A549 (cell line): ENCODE measurements at regions not wholly inside any gene's neighbourhood (a gene's known extent, or its start where the extent isn't known, plus 50 kb on each side); places are given as distances from the start of the nearest gene placed in this dataset.

ENCODE experiments used
- ATAC-seq, 2 experiments: fragments of 200-7000 bp in 1 of 2; fragments of >200 bp in 1 of 2; cut with Nextera tagmentation in 1 of 2; cut with Tn5 transposase in 1 of 2; 3 replicates each; pipeline versions ENCODE4 v1.8.0 to v1.9.1; 2018 to 2020; ENCODE audit warnings: mild to moderate bottlenecking in 1 of 2, moderate library complexity in 1 of 2
- CTCF ChIA-PET: fragments of 300-600 bp; sonication (Branson Sonifier 250); formaldehyde crosslinking; extraction: SDS; loops from one replicate; lab custom pipeline; 2021; ENCODE audit warnings: antibody characterized with exemption, inconsistent platforms; lab: Yijun Ruan, JAX
- POLR2A ChIA-PET: fragments of 350-600 bp; formaldehyde crosslinking; extraction: SDS; loops from one replicate; lab custom pipeline; 2021; ENCODE audit warnings: antibody characterized with exemption, inconsistent platforms; lab: Yijun Ruan, JAX
- DNase-seq, 2 experiments: peaks; one replicate each; pipeline versions ENCODE4 v3.0.0 to v3.0.0-alpha.2; 2011 to 2016; ENCODE audit warnings: low read depth in 1 of 2, low spot score in 1 of 2
- FAIRE-seq: peaks from 2 replicates; lab custom pipeline; 2011; peaks lifted over from hg19 to GRCh38; lab: Jason Lieb, UNC
- H3K27ac ChIP-seq, 2 experiments: fragments of >200 bp; sonication (Bioruptor Twin); formaldehyde crosslinking; 3 replicates each; pipeline ENCODE4 v1.5.1; 2016 to 2017
- H3K4me1 ChIP-seq: fragments of >200 bp; sonication (Bioruptor Twin); formaldehyde crosslinking; 3 replicates; pipeline ENCODE4 v1.6.1; 2016
- H3K4me2 ChIP-seq: fragments of >200 bp; sonication (Bioruptor Twin); formaldehyde crosslinking; 3 replicates; pipeline ENCODE4 v1.6.1; 2016
- H3K4me3 ChIP-seq: fragments of >200 bp; sonication (Bioruptor Twin); formaldehyde crosslinking; 3 replicates; pipeline ENCODE4 v1.5.1; 2016
- H3K9me3 ChIP-seq: fragments of >200 bp; sonication (Bioruptor Twin); formaldehyde crosslinking; 3 replicates; pipeline ENCODE4 v1.6.1; 2016
- CBX8 ChIP-seq: fragments of 200-600 bp; sonication (generic); IDR thresholded peaks from 2 replicates; pipeline ENCODE4 v1.6.1; 2016
- CHD2 ChIP-seq: fragments of 150-350 bp; IDR thresholded peaks from 2 replicates; pipeline ENCODE4 v1.6.1; 2014; ENCODE audit warnings: low read length; ENCODE audit not compliant: partially characterized antibody
- CHD4 ChIP-seq: fragments of 200-600 bp; sonication (generic); IDR thresholded peaks from 2 replicates; pipeline ENCODE4 v1.6.1; 2016; ENCODE audit warnings: antibody characterized with exemption, mild to moderate bottlenecking, borderline replicate concordance
- EHF ChIP-seq: fragments of 250-450 bp; sonication (Bioruptor Pico); IDR thresholded peaks from 2 replicates; pipeline ENCODE4 v1.5.0; 2020; ENCODE audit warnings: mild to moderate bottlenecking
- EHMT2 ChIP-seq: fragments of 200-600 bp; sonication (generic); IDR thresholded peaks from 2 replicates; pipeline ENCODE4 v1.6.1; 2016; ENCODE audit warnings: antibody characterized with exemption, low read depth, mild to moderate bottlenecking, moderate library complexity
- HDAC2 ChIP-seq: fragments of 200-600 bp; sonication (generic); IDR thresholded peaks from 2 replicates; pipeline ENCODE4 v1.6.1; 2016
- HOXA7 ChIP-seq: fragments of 250-450 bp; sonication (Bioruptor Pico); IDR thresholded peaks from 2 replicates; pipeline ENCODE4 v1.5.0; 2020; ENCODE audit warnings: mild to moderate bottlenecking, moderate library complexity
- JUN ChIP-seq, 2 experiments: fragments of >200 bp; sonication (Bioruptor Twin); formaldehyde crosslinking; IDR thresholded peaks; 2 replicates in 1 of 2; 3 replicates in 1 of 2; pipeline ENCODE4 v1.6.1; 2016 to 2017
- JUNB ChIP-seq: fragments of >200 bp; sonication (Bioruptor Twin); formaldehyde crosslinking; IDR thresholded peaks from 2 replicates; pipeline ENCODE4 v1.6.1; 2016
- KDM1A ChIP-seq: fragments of 200-600 bp; sonication (generic); IDR thresholded peaks from 2 replicates; pipeline ENCODE4 v1.6.1; 2016; ENCODE audit warnings: low read depth, mild to moderate bottlenecking
- KDM5A ChIP-seq: fragments of 200-600 bp; sonication (generic); IDR thresholded peaks from 2 replicates; pipeline ENCODE4 v1.6.1; 2016; ENCODE audit warnings: antibody characterized with exemption, mild to moderate bottlenecking
- MAFK ChIP-seq: fragments of 450-650 bp; IDR thresholded peaks from 2 replicates; pipeline ENCODE4 v1.6.1; 2014; ENCODE audit not compliant: partially characterized antibody
- MAZ ChIP-seq: fragments of 150-350 bp; IDR thresholded peaks from 2 replicates; pipeline ENCODE4 v1.6.1; 2014; ENCODE audit warnings: antibody characterized with exemption, low read depth, low read length, borderline replicate concordance
- MYC ChIP-seq: IDR thresholded peaks from 2 replicates; pipeline ENCODE4 v1.6.1; 2012; ENCODE audit warnings: mild to moderate bottlenecking, inconsistent platforms, low read length, improper control_type of control experiment, borderline replicate concordance
- NPAS2 ChIP-seq: fragments of 250-450 bp; sonication (Bioruptor Pico); IDR thresholded peaks from 2 replicates; pipeline ENCODE4 v1.8.0; 2022; ENCODE audit warnings: mild to moderate bottlenecking, moderate library complexity, borderline replicate concordance
- POLR2AphosphoS2 ChIP-seq: conservative IDR thresholded peaks from 2 replicates; pipeline ENCODE4 v1.6.1; 2012; ENCODE audit warnings: low read length, improper control_type of control experiment, inconsistent platforms
- RAD21 ChIP-seq, 2 experiments: fragments of >200 bp in 1 of 2; sonication (Bioruptor Twin) in 1 of 2; formaldehyde crosslinking in 1 of 2; IDR thresholded peaks in 1 of 2; conservative IDR thresholded peaks in 1 of 2; 2 replicates in 1 of 2; 3 replicates in 1 of 2; pipeline ENCODE4 v1.6.1; 2012 to 2018; ENCODE audit warnings: inconsistent platforms in 1 of 2
- RFX5 ChIP-seq: fragments of 450-650 bp; IDR thresholded peaks from 2 replicates; pipeline ENCODE4 v1.7.1; 2014; ENCODE audit warnings: antibody characterized with exemption, mild to moderate bottlenecking, moderate library complexity
- RNF2 ChIP-seq: fragments of 200-600 bp; sonication (generic); IDR thresholded peaks from 2 replicates; pipeline ENCODE4 v1.6.1; 2016; ENCODE audit warnings: low read depth, mild to moderate bottlenecking, antibody characterized with exemption, moderate library complexity, borderline replicate concordance
- SREBF2 ChIP-seq: fragments of 450-650 bp; IDR thresholded peaks from 2 replicates; pipeline ENCODE4 v1.6.1; 2014; ENCODE audit warnings: mild to moderate bottlenecking, moderate library complexity
- TP53 ChIP-seq: fragments of 250-450 bp; sonication (Bioruptor Pico); IDR thresholded peaks from 2 replicates; pipeline ENCODE4 v1.5.0; 2021; ENCODE audit warnings: mild to moderate bottlenecking, moderate library complexity
- ZC3H11A ChIP-seq: fragments of 450-650 bp; IDR thresholded peaks from 2 replicates; pipeline ENCODE4 v1.6.1; 2014; ENCODE audit warnings: antibody characterized with exemption, mild to moderate bottlenecking
- ZSCAN20 ChIP-seq: fragments of 250-450 bp; sonication (Bioruptor Pico); IDR thresholded peaks from 2 replicates; pipeline ENCODE4 v1.8.0; 2022; ENCODE audit warnings: mild to moderate bottlenecking, moderate library complexity
- WGBS: methylation state at CpG from one replicate; pipeline ENCODE4 v1.1.6; 2017; ENCODE audit errors: missing lambda C conversion rate; 5-methylcytosine and 5-hydroxymethylcytosine counted together
- TF ChIP-seq, protein P1 (sequence below): fragments of 450-650 bp; IDR thresholded peaks from 2 replicates; pipeline ENCODE4 v1.6.1; 2014; ENCODE audit warnings: antibody characterized with exemption
- TF ChIP-seq, protein P2 (sequence below): IDR thresholded peaks from 2 replicates; pipeline ENCODE4 v1.6.1; 2012
- TF ChIP-seq, protein P3 (sequence below): IDR thresholded peaks from 2 replicates; pipeline ENCODE4 v1.6.1; 2012
- TF ChIP-seq, protein P4 (sequence below): fragments of >200 bp; sonication (Bioruptor Twin); formaldehyde crosslinking; IDR thresholded peaks from 3 replicates; pipeline ENCODE4 v1.5.1; 2016
- TF ChIP-seq, protein P5 (sequence below): fragments of 200-600 bp; sonication (generic); IDR thresholded peaks from 2 replicates; pipeline ENCODE4 v1.6.1; 2016; ENCODE audit warnings: antibody characterized with exemption, mild to moderate bottlenecking, moderate library complexity
- TF ChIP-seq, protein P6 (sequence below): fragments of 250-450 bp; sonication (Bioruptor Pico); IDR thresholded peaks from 2 replicates; pipeline ENCODE4 v1.5.0; 2020; ENCODE audit warnings: low read depth, mild to moderate bottlenecking, moderate library complexity

DNA sequence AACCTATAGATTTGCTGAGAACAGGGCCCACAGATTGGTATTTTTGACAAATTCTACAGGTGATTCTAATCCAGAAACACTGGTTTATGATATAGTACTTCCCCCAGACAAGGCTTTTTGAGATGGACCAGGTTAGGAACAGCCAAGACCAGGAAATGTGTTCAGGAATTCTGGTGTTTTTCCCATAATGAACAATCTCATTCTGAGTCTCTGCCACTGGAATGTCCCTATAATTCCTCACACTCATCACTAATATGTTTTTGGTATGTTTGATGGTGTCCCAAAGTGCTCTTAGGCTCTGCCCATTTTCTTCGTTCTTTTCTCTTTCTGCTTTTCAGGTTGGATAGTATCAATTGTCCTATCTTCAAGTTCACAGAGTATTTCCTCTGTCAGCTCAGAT, 107.2 kb upstream of the IGFBP3 start:
- no peak for DNase-seq
- TF ChIP-seq, protein P1, sequence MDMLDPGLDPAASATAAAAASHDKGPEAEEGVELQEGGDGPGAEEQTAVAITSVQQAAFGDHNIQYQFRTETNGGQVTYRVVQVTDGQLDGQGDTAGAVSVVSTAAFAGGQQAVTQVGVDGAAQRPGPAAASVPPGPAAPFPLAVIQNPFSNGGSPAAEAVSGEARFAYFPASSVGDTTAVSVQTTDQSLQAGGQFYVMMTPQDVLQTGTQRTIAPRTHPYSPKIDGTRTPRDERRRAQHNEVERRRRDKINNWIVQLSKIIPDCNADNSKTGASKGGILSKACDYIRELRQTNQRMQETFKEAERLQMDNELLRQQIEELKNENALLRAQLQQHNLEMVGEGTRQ = no peak
- TF ChIP-seq CBX8 = no peak
- TF ChIP-seq MYC = no peak
- TF ChIP-seq, protein P2, sequence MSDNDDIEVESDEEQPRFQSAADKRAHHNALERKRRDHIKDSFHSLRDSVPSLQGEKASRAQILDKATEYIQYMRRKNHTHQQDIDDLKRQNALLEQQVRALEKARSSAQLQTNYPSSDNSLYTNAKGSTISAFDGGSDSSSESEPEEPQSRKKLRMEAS = no peak
- TF ChIP-seq, protein P3, sequence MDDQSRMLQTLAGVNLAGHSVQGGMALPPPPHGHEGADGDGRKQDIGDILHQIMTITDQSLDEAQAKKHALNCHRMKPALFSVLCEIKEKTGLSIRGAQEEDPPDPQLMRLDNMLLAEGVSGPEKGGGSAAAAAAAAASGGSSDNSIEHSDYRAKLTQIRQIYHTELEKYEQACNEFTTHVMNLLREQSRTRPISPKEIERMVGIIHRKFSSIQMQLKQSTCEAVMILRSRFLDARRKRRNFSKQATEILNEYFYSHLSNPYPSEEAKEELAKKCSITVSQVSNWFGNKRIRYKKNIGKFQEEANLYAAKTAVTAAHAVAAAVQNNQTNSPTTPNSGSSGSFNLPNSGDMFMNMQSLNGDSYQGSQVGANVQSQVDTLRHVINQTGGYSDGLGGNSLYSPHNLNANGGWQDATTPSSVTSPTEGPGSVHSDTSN = no peak
- no peak for TF ChIP-seq RFX5
- no peak for TF ChIP-seq POLR2AphosphoS2
- no peak for TF ChIP-seq HDAC2
- TF ChIP-seq MAZ = no peak
- no peak for TF ChIP-seq CHD2
- TF ChIP-seq, protein P4, sequence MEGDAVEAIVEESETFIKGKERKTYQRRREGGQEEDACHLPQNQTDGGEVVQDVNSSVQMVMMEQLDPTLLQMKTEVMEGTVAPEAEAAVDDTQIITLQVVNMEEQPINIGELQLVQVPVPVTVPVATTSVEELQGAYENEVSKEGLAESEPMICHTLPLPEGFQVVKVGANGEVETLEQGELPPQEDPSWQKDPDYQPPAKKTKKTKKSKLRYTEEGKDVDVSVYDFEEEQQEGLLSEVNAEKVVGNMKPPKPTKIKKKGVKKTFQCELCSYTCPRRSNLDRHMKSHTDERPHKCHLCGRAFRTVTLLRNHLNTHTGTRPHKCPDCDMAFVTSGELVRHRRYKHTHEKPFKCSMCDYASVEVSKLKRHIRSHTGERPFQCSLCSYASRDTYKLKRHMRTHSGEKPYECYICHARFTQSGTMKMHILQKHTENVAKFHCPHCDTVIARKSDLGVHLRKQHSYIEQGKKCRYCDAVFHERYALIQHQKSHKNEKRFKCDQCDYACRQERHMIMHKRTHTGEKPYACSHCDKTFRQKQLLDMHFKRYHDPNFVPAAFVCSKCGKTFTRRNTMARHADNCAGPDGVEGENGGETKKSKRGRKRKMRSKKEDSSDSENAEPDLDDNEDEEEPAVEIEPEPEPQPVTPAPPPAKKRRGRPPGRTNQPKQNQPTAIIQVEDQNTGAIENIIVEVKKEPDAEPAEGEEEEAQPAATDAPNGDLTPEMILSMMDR = no peak
- TF ChIP-seq NPAS2 (CRISPR knock-in tag) = no peak
- TF ChIP-seq, protein P5, sequence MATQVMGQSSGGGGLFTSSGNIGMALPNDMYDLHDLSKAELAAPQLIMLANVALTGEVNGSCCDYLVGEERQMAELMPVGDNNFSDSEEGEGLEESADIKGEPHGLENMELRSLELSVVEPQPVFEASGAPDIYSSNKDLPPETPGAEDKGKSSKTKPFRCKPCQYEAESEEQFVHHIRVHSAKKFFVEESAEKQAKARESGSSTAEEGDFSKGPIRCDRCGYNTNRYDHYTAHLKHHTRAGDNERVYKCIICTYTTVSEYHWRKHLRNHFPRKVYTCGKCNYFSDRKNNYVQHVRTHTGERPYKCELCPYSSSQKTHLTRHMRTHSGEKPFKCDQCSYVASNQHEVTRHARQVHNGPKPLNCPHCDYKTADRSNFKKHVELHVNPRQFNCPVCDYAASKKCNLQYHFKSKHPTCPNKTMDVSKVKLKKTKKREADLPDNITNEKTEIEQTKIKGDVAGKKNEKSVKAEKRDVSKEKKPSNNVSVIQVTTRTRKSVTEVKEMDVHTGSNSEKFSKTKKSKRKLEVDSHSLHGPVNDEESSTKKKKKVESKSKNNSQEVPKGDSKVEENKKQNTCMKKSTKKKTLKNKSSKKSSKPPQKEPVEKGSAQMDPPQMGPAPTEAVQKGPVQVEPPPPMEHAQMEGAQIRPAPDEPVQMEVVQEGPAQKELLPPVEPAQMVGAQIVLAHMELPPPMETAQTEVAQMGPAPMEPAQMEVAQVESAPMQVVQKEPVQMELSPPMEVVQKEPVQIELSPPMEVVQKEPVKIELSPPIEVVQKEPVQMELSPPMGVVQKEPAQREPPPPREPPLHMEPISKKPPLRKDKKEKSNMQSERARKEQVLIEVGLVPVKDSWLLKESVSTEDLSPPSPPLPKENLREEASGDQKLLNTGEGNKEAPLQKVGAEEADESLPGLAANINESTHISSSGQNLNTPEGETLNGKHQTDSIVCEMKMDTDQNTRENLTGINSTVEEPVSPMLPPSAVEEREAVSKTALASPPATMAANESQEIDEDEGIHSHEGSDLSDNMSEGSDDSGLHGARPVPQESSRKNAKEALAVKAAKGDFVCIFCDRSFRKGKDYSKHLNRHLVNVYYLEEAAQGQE = no peak
- TF ChIP-seq, protein P6, sequence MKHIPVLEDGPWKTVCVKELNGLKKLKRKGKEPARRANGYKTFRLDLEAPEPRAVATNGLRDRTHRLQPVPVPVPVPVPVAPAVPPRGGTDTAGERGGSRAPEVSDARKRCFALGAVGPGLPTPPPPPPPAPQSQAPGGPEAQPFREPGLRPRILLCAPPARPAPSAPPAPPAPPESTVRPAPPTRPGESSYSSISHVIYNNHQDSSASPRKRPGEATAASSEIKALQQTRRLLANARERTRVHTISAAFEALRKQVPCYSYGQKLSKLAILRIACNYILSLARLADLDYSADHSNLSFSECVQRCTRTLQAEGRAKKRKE (CRISPR knock-in tag) = no peak
- no peak for TF ChIP-seq RNF2
- no peak for TF ChIP-seq EHMT2
- no peak for TF ChIP-seq SREBF2
- TF ChIP-seq JUN (IDR thresholded peaks at IDR 0.05) = no peak
- TF ChIP-seq, all 56 proteins: peak for 0
- ATAC-seq = no peak
- Histone ChIP-seq H3K4me2 (no peak overlapping the region), H3K4me3 (no peak overlapping the region), H3K4me1 (peaks cover 20% of the 10 kb centered on the region), H3K9me3 (no peaks in the 10 kb centered on the region), H3K27ac (no peak overlapping the region)
- 90% methylated on average over 1 of the region's 1 CpG for WGBS
- CTCF ChIA-PET = interaction anchor here (0.7 kb wide), 1 partner anchor 10 kb away, joined by 3 read pairs; no protein-coding TSS in a partner anchor
- no peak for FAIRE-seq
- POLR2A ChIA-PET = no interaction called here

DNA sequence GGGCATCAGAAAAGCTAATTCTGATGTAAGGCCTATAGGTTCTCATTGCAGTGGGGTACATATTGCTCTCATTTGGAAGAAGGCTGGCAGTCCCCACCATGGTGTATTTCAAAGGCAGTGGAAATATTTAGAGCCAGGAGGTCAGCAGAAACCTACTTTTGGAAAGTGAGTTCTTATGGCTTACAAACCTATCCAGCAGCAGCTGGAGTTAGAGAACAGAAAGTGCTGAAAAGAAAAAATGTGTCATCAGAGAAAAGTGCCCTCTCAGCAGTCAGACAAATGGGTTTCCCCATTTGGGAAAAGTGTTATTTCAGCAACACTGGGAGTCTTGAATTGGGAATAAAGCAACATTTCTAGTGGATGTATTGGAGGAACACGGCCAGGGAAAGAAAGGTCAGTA, 105.7 kb upstream of the IGFBP3 start:
- no peaks in the 10 kb centered on the region for H3K9me3 ChIP-seq
- WGBS = 95% methylated on average over 1 of the region's 1 CpG
- no peak overlapping the region for H3K27ac ChIP-seq
- H3K4me3 ChIP-seq = no peak overlapping the region
- H3K4me1 ChIP-seq = peaks cover 5% of the 10 kb centered on the region; the same call in 1 of the 3 replicates
- CTCF ChIA-PET = no interaction called here
- DNase-seq = no peak
- no peak for ATAC-seq
- POLR2A ChIA-PET = no interaction called here
- FAIRE-seq = no peak
- TF ChIP-seq, protein P3 = no peak
- TF ChIP-seq SREBF2 (no peak), MAFK (no peak), CHD4 (no peak), TP53 (CRISPR knock-in tag) (no peak), CHD2 (no peak), RAD21 (conservative IDR thresholded peaks at IDR 0.05 in 1 of 2, IDR thresholded peaks at IDR 0.05 in 1 of 2) (no peak), EHMT2 (no peak), KDM1A (no peak), NPAS2 (CRISPR knock-in tag) (no peak), HOXA7 (CRISPR knock-in tag) (no peak), ZSCAN20 (CRISPR knock-in tag) (no peak), JUNB (no peak), ZC3H11A (no peak), EHF (CRISPR knock-in tag) (no peak), KDM5A (no peak)
- no peak overlapping the region for H3K4me2 ChIP-seq
